Mesothelial cell of epicardium (in vitro differentiated cells): ENCODE measurements at regions not wholly inside any gene's neighbourhood (a gene's known extent, or its start where the extent isn't known, plus 50 kb on each side); places are given as distances from the start of the nearest gene placed in this dataset.

Experiments used
- DNase-seq, 2 experiments: peaks; one replicate each; pipeline ENCODE4 v3.0.0; 2021; ENCODE audit warnings: low spot score in 2 of 2; ENCODE audit not compliant: unreplicated experiment in 2 of 2
- H3K27ac Mint-ChIP-seq: 2 replicates; pipeline ENCODE4 v1.8.0; 2021; ENCODE audit warnings: mixed read lengths
- H3K27me3 Mint-ChIP-seq: 2 replicates; pipeline ENCODE4 v1.8.0; 2021; ENCODE audit warnings: low read depth, mixed read lengths
- H3K36me3 Mint-ChIP-seq: 2 replicates; pipeline ENCODE4 v1.8.0; 2021; ENCODE audit warnings: mixed read lengths
- H3K4me1 Mint-ChIP-seq: 2 replicates; pipeline ENCODE4 v1.8.0; 2021; ENCODE audit warnings: mixed read lengths
- H3K4me3 Mint-ChIP-seq: 2 replicates; pipeline ENCODE4 v1.8.0; 2021; ENCODE audit warnings: mild to moderate bottlenecking, moderate library complexity, mixed read lengths
- H3K9me3 Mint-ChIP-seq: 2 replicates; pipeline ENCODE4 v1.8.0; 2021; ENCODE audit warnings: mixed read lengths
- TF ChIP-seq, protein P1 (sequence below): fragments of 200-600 bp; sonication (generic); IDR thresholded peaks from one replicate; pipeline ENCODE4 v1.5.0; 2021; ENCODE audit warnings: antibody characterized with exemption; ENCODE audit not compliant: unreplicated experiment

DNA sequence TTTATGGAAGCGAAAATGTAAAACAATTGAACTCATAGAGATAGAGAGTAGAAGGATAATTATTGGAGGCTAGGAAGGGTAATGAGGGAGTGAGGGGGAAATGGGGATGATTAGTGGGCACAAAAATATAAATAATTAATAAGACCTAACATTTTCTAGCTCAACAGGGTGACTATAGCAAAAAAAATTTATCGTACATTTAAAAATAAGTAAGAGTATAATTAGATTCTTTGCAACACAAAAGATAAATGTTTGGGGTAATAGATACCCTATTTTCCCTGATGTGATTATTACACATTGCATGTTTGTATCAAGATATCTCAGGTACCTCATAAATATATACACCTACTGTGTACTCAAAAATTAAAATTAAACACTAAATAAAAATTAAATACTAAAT, 1070.0 kb downstream of the LRFN5 start:
- Mint-ChIP-seq H3K4me1 (no peaks in the 10 kb centered on the region), H3K27ac (no peak overlapping the region), H3K9me3 (peaks cover 17% of the 10 kb centered on the region), H3K4me3 (no peak overlapping the region), H3K36me3 (no peaks in the 10 kb centered on the region), H3K27me3 (no peaks in the 10 kb centered on the region)
- DNase-seq: no peak
- TF ChIP-seq, protein P1, sequence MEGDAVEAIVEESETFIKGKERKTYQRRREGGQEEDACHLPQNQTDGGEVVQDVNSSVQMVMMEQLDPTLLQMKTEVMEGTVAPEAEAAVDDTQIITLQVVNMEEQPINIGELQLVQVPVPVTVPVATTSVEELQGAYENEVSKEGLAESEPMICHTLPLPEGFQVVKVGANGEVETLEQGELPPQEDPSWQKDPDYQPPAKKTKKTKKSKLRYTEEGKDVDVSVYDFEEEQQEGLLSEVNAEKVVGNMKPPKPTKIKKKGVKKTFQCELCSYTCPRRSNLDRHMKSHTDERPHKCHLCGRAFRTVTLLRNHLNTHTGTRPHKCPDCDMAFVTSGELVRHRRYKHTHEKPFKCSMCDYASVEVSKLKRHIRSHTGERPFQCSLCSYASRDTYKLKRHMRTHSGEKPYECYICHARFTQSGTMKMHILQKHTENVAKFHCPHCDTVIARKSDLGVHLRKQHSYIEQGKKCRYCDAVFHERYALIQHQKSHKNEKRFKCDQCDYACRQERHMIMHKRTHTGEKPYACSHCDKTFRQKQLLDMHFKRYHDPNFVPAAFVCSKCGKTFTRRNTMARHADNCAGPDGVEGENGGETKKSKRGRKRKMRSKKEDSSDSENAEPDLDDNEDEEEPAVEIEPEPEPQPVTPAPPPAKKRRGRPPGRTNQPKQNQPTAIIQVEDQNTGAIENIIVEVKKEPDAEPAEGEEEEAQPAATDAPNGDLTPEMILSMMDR: no peak

DNA sequence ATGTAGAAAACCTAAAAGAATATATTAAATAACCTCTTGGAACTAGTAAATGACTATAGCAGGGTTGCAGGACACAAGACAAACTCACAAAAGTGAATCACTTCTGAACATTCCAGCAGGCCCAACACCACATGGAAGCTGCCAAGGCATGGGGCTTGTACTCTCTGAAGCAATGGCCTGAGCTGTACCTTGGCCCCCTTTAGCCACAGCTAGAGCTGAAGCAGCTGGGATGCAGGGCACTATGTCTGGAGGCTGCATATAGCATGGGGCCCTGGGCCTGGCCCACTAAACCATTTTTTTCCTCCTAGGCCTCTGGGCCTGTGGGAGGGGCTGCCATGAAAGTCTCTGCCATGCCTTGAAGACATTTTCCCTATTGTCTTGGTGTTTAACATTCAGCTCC, 1067.3 kb downstream of the LRFN5 start:
- Mint-ChIP-seq H3K9me3 (peaks cover 19% of the 10 kb centered on the region), H3K4me3 (no peak overlapping the region), H3K36me3 (no peaks in the 10 kb centered on the region), H3K4me1 (no peaks in the 10 kb centered on the region), H3K27ac (no peak overlapping the region), H3K27me3 (no peaks in the 10 kb centered on the region)
- DNase-seq: no peak
- TF ChIP-seq, protein P1: no peak

DNA sequence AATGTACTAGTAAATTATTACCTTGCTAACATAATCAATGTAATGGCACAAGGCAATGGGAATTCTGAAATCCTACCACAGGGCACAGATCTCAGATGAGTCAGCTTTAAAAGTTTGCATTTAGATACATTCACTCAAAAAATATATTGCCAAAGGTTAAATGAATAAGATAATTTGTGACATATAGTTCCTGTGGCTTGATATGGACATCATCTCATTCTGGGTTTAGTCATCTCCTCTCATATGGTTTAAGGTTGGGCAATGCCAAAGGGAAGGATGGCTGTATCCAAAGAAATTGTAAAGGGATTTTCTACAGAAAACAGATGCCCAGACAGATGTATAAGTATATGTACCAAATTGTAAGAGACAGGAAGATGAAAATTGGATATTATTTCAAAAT, 1065.0 kb downstream of the LRFN5 start:
- DNase-seq: no peak
- TF ChIP-seq, protein P1: no peak
- Mint-ChIP-seq H3K27me3 (no peaks in the 10 kb centered on the region), H3K36me3 (no peaks in the 10 kb centered on the region), H3K27ac (no peak overlapping the region), H3K9me3 (peaks cover 22% of the 10 kb centered on the region), H3K4me3 (no peak overlapping the region), H3K4me1 (no peaks in the 10 kb centered on the region)

DNA sequence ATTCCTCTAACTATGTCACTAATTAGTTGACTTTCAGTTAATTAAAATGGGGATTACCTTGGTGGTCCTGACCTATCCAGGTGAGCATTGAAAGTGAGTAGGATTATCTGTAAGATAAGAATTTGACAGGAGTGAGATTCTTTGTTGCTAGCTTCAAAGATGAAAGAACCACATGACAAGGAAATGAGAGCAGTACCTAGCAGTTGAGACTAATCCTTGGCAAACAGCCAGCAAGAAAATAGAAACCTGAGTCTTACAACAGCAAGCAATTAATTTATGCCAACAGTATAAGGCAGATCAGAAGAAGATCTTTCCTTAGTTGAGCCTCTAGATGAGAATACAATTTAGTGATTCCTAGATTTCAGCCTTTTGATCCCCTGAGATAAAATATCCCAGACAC, 1058.4 kb downstream of the LRFN5 start:
- peaks cover 21% of the 10 kb centered on the region for H3K9me3 Mint-ChIP-seq
- no peaks in the 10 kb centered on the region for H3K36me3 Mint-ChIP-seq
- H3K27me3 Mint-ChIP-seq: no peaks in the 10 kb centered on the region
- no peak for DNase-seq
- peaks cover 10% of the 10 kb centered on the region for H3K4me1 Mint-ChIP-seq
- H3K4me3 Mint-ChIP-seq: no peak overlapping the region
- no peak overlapping the region for H3K27ac Mint-ChIP-seq
- TF ChIP-seq, protein P1: no peak

DNA sequence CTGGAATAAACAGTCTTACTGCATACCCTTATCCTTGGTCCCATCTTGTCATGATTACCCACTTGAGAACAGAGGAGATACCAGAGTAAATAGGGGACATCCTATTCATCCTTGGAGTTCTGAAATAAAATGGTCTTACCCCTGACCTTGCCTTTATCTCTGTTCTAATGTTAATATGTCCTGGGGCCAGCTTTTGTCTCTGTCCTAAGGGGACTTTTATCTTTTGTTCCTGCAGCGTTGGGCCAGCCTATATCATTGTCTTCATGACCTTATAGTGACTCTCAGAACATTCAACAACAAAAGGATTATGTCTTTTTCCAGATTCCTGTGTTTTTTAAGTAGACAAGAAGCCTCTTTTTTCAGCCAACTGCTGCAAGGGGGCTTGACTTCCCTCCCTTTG, 1057.5 kb downstream of the LRFN5 start:
- no peak for DNase-seq
- Mint-ChIP-seq H3K4me1 (peaks cover 10% of the 10 kb centered on the region), H3K27ac (no peak overlapping the region), H3K27me3 (no peaks in the 10 kb centered on the region), H3K4me3 (no peak overlapping the region), H3K36me3 (no peaks in the 10 kb centered on the region), H3K9me3 (peaks cover 21% of the 10 kb centered on the region)
- TF ChIP-seq, protein P1: no peak

DNA sequence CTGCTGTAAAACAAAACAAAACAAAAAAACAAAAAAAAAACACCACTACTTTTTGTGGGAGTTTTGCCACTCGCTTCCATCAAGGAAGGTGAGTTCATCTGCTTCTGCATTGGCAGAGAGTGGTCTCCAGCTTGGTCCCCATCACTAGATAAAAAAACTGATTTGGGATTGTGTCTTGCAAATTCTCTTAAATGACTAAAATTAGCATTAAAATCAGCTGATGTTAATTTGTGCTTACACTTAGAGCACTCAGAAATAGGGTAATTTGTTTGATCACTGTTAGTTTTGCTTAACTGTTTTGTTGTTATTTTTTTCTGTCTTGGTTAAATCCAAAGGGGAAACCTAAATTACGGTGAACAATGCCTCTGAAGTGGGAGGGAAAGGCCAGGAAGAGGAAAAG, 1048.0 kb downstream of the LRFN5 start:
- Mint-ChIP-seq H3K9me3 (peaks cover 9% of the 10 kb centered on the region), H3K4me1 (peaks cover 3% of the 10 kb centered on the region), H3K36me3 (no peaks in the 10 kb centered on the region), H3K4me3 (no peak overlapping the region), H3K27me3 (no peaks in the 10 kb centered on the region), H3K27ac (no peak overlapping the region)
- TF ChIP-seq, protein P1: no peak
- DNase-seq: no peak
